Caco-2 (cell line): ENCODE measurements at regions not wholly inside any gene's neighbourhood (a gene's known extent, or its start where the extent isn't known, plus 50 kb on each side); places are given as distances from the start of the nearest gene placed in this dataset.

Experiments used
- BruUV-seq: library from RNA; stranded (reverse); fragments of 400-500 nt; replicated peaks from 2 replicates; lab custom pipeline; 2021; lab: Mats Ljungman, UMichigan
- CTCF ChIA-PET: fragments of 300-600 bp; sonication (Branson Sonifier 250); formaldehyde crosslinking; loops from one replicate; lab custom pipeline; 2022; ENCODE audit warnings: antibody characterized with exemption; lab: Charles Lee
- POLR2A ChIA-PET: fragments of 300-600 bp; sonication (Branson Sonifier 250); formaldehyde crosslinking; loops from one replicate; lab custom pipeline; 2022; ENCODE audit warnings: antibody characterized with exemption; lab: Charles Lee
- DNase-seq, 2 experiments: peaks; one replicate each; pipeline versions ENCODE4 v3.0.0 to v3.0.0-alpha.2; 2020 to 2022
- H3K27me3 ChIP-seq: replicated peaks from 2 replicates; pipeline ENCODE4 v1.6.0; 2011; ENCODE audit warnings: low read length; ENCODE audit not compliant: control insufficient read depth, insufficient read depth
- H3K36me3 ChIP-seq: 2 replicates; pipeline ENCODE4 v1.5.1; 2011; ENCODE audit warnings: low read length; ENCODE audit not compliant: control insufficient read depth, insufficient read depth
- H3K4me1 ChIP-seq: fragments of 250-450 bp; sonication (Bioruptor Pico); 2 replicates; pipeline ENCODE4 v1.5.1; 2020; ENCODE audit warnings: mild to moderate bottlenecking
- H3K4me3 ChIP-seq: 2 replicates; pipeline ENCODE4 v1.5.1; 2011; ENCODE audit warnings: low read depth, mild to moderate bottlenecking, control low read depth, low read length
- H3K9me3 ChIP-seq: fragments of 250-450 bp; sonication (Bioruptor Pico); 2 replicates; pipeline ENCODE4 v1.5.1; 2020; ENCODE audit warnings: mild to moderate bottlenecking, moderate library complexity
- H3K27ac Mint-ChIP-seq: one replicate; pipeline ENCODE4 v1.8.0; 2022; ENCODE audit warnings: mixed read lengths; ENCODE audit not compliant: unreplicated experiment
- H3K27me3 Mint-ChIP-seq: one replicate; pipeline ENCODE4 v1.8.0; 2022; ENCODE audit warnings: mixed read lengths; ENCODE audit not compliant: insufficient read depth, unreplicated experiment
- H3K36me3 Mint-ChIP-seq: one replicate; pipeline ENCODE4 v1.8.0; 2022; ENCODE audit warnings: mild to moderate bottlenecking, mixed read lengths; ENCODE audit not compliant: insufficient read depth, unreplicated experiment
- H3K4me1 Mint-ChIP-seq: one replicate; pipeline ENCODE4 v1.8.0; 2022; ENCODE audit warnings: low read depth, mixed read lengths; ENCODE audit not compliant: unreplicated experiment
- H3K4me3 Mint-ChIP-seq: one replicate; pipeline ENCODE4 v1.8.0; 2022; ENCODE audit warnings: mild to moderate bottlenecking, moderate library complexity, mixed read lengths; ENCODE audit not compliant: unreplicated experiment
- H3K9me3 Mint-ChIP-seq: one replicate; pipeline ENCODE4 v1.8.0; 2022; ENCODE audit warnings: mixed read lengths; ENCODE audit not compliant: unreplicated experiment
- CTCF ChIP-seq, 2 experiments: fragments of 200-600 bp in 1 of 2; IDR thresholded peaks; 1 replicate in 1 of 2; 2 replicates in 1 of 2; pipeline versions ENCODE4 v1.5.1 to v1.8.0; 2011 to 2022; ENCODE audit warnings: antibody characterized with exemption in 1 of 2, control low read depth in 1 of 2, inconsistent platforms in 1 of 2, low read depth in 1 of 2, low read length in 1 of 2, mild to moderate bottlenecking in 1 of 2, moderate library complexity in 1 of 2; ENCODE audit not compliant: insufficient read depth in 1 of 2, severe bottlenecking in 1 of 2, unreplicated experiment in 1 of 2
- intact Hi-C: fragments of 100-400 bp; cut with micrococcal nuclease; formaldehyde crosslinking; loops from one replicate; pipeline ENCODE4 v1.10.0; 2022; ENCODE audit not compliant: unreplicated experiment

GRCh38 chrX:2629316-2630007, 61.6 kb upstream of the CD99 start:
- H3K4me3 ChIP-seq, result no peak overlapping the region
- Mint-ChIP-seq H3K4me3 (no peak overlapping the region), H3K36me3 (peaks cover 80% of the 10 kb centered on the region), H3K4me1 (peaks cover 8% of the 10 kb centered on the region), H3K9me3 (peaks cover 26% of the 10 kb centered on the region), H3K27ac (peak overlapping the region; percentile 83), H3K27me3 (no peaks in the 10 kb centered on the region)
- intact Hi-C loops, result loop anchor here (10.0 kb wide), 1 partner anchor 1175 kb away; the partner anchor contains the start of gene ASMTL
- peak in 1 of 2 experiments; percentile 15 for DNase-seq
- no peaks in the 10 kb centered on the region for H3K27me3 ChIP-seq
- H3K36me3 ChIP-seq, result peaks cover 10% of the 10 kb centered on the region
- H3K9me3 ChIP-seq, result peaks cover 15% of the 10 kb centered on the region
- CTCF ChIA-PET, result no interaction called here
- TF ChIP-seq CTCF (IDR thresholded peaks at IDR 0.05; ENCODE audit: insufficient read depth in 1 of 2, low read depth in 1 of 2, low read length in 1 of 2, severe bottlenecking in 1 of 2, unreplicated experiment in 1 of 2), result no peak
- H3K4me1 ChIP-seq, result no peaks in the 10 kb centered on the region
- POLR2A ChIA-PET, result no interaction called here
- no TSS peak for BruUV-seq

GRCh38 chrX:2628751-2629315, 62.3 kb upstream of the CD99 start:
- Mint-ChIP-seq H3K9me3 (peaks cover 26% of the 10 kb centered on the region), H3K36me3 (peaks cover 85% of the 10 kb centered on the region), H3K27me3 (no peaks in the 10 kb centered on the region), H3K4me1 (peaks cover 8% of the 10 kb centered on the region), H3K27ac (peak overlapping the region; percentile 83), H3K4me3 (no peak overlapping the region)
- no peak for DNase-seq
- Histone ChIP-seq H3K9me3 (peaks cover 15% of the 10 kb centered on the region), H3K4me1 (no peaks in the 10 kb centered on the region), H3K4me3 (no peak overlapping the region), H3K27me3 (no peaks in the 10 kb centered on the region), H3K36me3 (peaks cover 10% of the 10 kb centered on the region)
- no peak for TF ChIP-seq CTCF (IDR thresholded peaks at IDR 0.05; ENCODE audit: insufficient read depth in 1 of 2, low read depth in 1 of 2, low read length in 1 of 2, severe bottlenecking in 1 of 2, unreplicated experiment in 1 of 2)
- BruUV-seq, result no TSS peak
- POLR2A ChIA-PET, result no interaction called here
- CTCF ChIA-PET, result no interaction called here
- intact Hi-C loops, result loop anchor here (10.0 kb wide), 1 partner anchor 1174 kb away; the partner anchor contains the start of gene ASMTL

- no TSS peak for BruUV-seq
- no peaks in the 10 kb centered on the region for H3K4me1 ChIP-seq
- Mint-ChIP-seq H3K4me1 (peaks cover 8% of the 10 kb centered on the region), H3K27ac (no peak overlapping the region), H3K36me3 (peaks cover 94% of the 10 kb centered on the region), H3K27me3 (no peaks in the 10 kb centered on the region), H3K4me3 (no peak overlapping the region), H3K9me3 (peaks cover 22% of the 10 kb centered on the region)
- intact Hi-C loops, result loop anchor here (1.0 to 10.0 kb wide), 2 partner anchors 979 to 1173 kb away; partner anchors contain the start of gene ASMTL
- H3K36me3 ChIP-seq, result peaks cover 10% of the 10 kb centered on the region
- ChIA-PET POLR2A (no interaction called here), CTCF (no interaction called here)
- no peak overlapping the region for H3K4me3 ChIP-seq
- no peaks in the 10 kb centered on the region for H3K27me3 ChIP-seq
- DNase-seq, result peak; percentile 50 to 74
- peaks cover 15% of the 10 kb centered on the region for H3K9me3 ChIP-seq
- peak; percentile 68 to 71 for TF ChIP-seq CTCF (IDR thresholded peaks at IDR 0.05; ENCODE audit: insufficient read depth in 1 of 2, low read depth in 1 of 2, low read length in 1 of 2, severe bottlenecking in 1 of 2, unreplicated experiment in 1 of 2)
These were observed 63.7 kb upstream of the CD99 start for GRCh38 chrX:2627272-2627867.
